H1 (cell line): ENCODE measurements at regions not wholly inside any gene's neighbourhood (a gene's known extent, or its start where the extent isn't known, plus 50 kb on each side); places are given as distances from the start of the nearest gene placed in this dataset.

Source experiments
- CTCF ChIA-PET: fragments of 300-600 bp; sonication (Branson Sonifier 250); formaldehyde crosslinking; loops from one replicate; lab custom pipeline; 2021; ENCODE audit not compliant: partially characterized antibody; lab: Charles Lee
- POLR2A ChIA-PET: fragments of 300-600 bp; sonication (Branson Sonifier 250); formaldehyde crosslinking; loops from one replicate; lab custom pipeline; 2021; ENCODE audit warnings: inconsistent platforms; ENCODE audit not compliant: partially characterized antibody; lab: Charles Lee
- DNase-seq, 2 experiments: peaks; one replicate each; pipeline versions ENCODE4 v3.0.0 to v3.0.0-alpha.2; 2010 to 2022; ENCODE audit warnings: low spot score in 2 of 2, low read depth in 1 of 2, mixed read lengths in 1 of 2
- FAIRE-seq: peaks from 2 replicates; lab custom pipeline; 2011; peaks lifted over from hg19 to GRCh38; lab: Jason Lieb, UNC
- H2AFZ ChIP-seq: 2 replicates; pipeline ENCODE4 v1.8.1; 2012; ENCODE audit warnings: low read length, inconsistent platforms
- H2AK5ac ChIP-seq: 2 replicates; pipeline ENCODE4 v1.6.1; 2013; ENCODE audit warnings: low read depth, low read length
- H2BK120ac ChIP-seq: replicated peaks from 2 replicates; pipeline ENCODE3; 2013; ENCODE audit warnings: low read depth, low read length, inconsistent platforms
- H2BK12ac ChIP-seq: 2 replicates; pipeline ENCODE4 v1.6.1; 2013; ENCODE audit warnings: low read depth, low read length
- H2BK15ac ChIP-seq: 2 replicates; pipeline ENCODE4 v1.6.1; 2013; ENCODE audit warnings: low read length
- H2BK20ac ChIP-seq: 2 replicates; pipeline ENCODE4 v1.6.1; 2013; ENCODE audit warnings: low read length
- H2BK5ac ChIP-seq: 2 replicates; pipeline ENCODE4 v1.6.1; 2013; ENCODE audit warnings: low read depth, low read length
- H3K14ac ChIP-seq: 2 replicates; pipeline ENCODE4 v1.6.1; 2013; ENCODE audit warnings: inconsistent platforms; ENCODE audit not compliant: insufficient read length
- H3K18ac ChIP-seq: 2 replicates; pipeline ENCODE4 v1.6.1; 2013; ENCODE audit warnings: low read length; ENCODE audit errors: extremely low read depth
- H3K23ac ChIP-seq: 2 replicates; pipeline ENCODE4 v1.6.1; 2013; ENCODE audit warnings: inconsistent platforms; ENCODE audit not compliant: insufficient read length
- H3K23me2 ChIP-seq: 2 replicates; pipeline ENCODE4 v1.6.1; 2013; ENCODE audit warnings: low read depth, low read length
- H3K27ac ChIP-seq: 2 replicates; pipeline ENCODE4 v1.6.1; 2011; ENCODE audit warnings: low read depth, low read length, inconsistent platforms
- H3K27me3 ChIP-seq, 4 experiments: replicated peaks in 1 of 4; 1 replicate in 1 of 4; 2 replicates in 3 of 4; pipeline versions ENCODE4 v1.6.1 to v1.8.1; 2011 to 2013; ENCODE audit warnings: low read length in 3 of 4, mild to moderate bottlenecking in 3 of 4, inconsistent platforms in 2 of 4, mixed read lengths in 2 of 4, moderate library complexity in 1 of 4; ENCODE audit not compliant: control insufficient read depth in 3 of 4, insufficient read depth in 3 of 4; ENCODE audit errors: extremely low read depth in 1 of 4
- H3K36me3 ChIP-seq, 4 experiments: 2 replicates each; pipeline versions ENCODE4 v1.6.1 to v1.8.1; 2011 to 2013; ENCODE audit warnings: mild to moderate bottlenecking in 4 of 4, low read length in 3 of 4, moderate library complexity in 2 of 4, control low read depth in 1 of 4, inconsistent platforms in 1 of 4; ENCODE audit not compliant: insufficient read depth in 4 of 4, control insufficient read depth in 2 of 4
- H3K4ac ChIP-seq: replicated peaks from 2 replicates; pipeline ENCODE3; 2013; ENCODE audit warnings: low read length, low read depth, mixed read lengths, inconsistent platforms; ENCODE audit not compliant: insufficient read length
- H3K4me1 ChIP-seq, 4 experiments: replicated peaks in 1 of 4; 1 replicate in 1 of 4; 2 replicates in 3 of 4; pipeline versions ENCODE4 v1.6.1 to v1.8.1; 2011 to 2013; ENCODE audit warnings: low read length in 3 of 4, inconsistent platforms in 2 of 4, mixed read lengths in 1 of 4; ENCODE audit not compliant: insufficient read depth in 4 of 4, control insufficient read depth in 3 of 4
- H3K4me2 ChIP-seq, 2 experiments: 2 replicates each; pipeline versions ENCODE4 v1.6.1 to v1.8.1; 2011 to 2013; ENCODE audit warnings: low read depth in 2 of 2, low read length in 2 of 2, control low read depth in 1 of 2, inconsistent platforms in 1 of 2, mild to moderate bottlenecking in 1 of 2; ENCODE audit not compliant: insufficient read depth in 1 of 2
- H3K4me3 ChIP-seq, 4 experiments: fragments of 200-600, 300-600 bp in 1 of 4; sonication (generic), shearing (Covaris generic), sonication (Bioruptor Twin) in 1 of 4; 2 replicates each; pipeline versions ENCODE4 v1.5.1 to v1.8.1; 2011 to 2016; ENCODE audit warnings: low read length in 4 of 4, low read depth in 3 of 4, control low read depth in 2 of 4, inconsistent platforms in 2 of 4, mild to moderate bottlenecking in 2 of 4, mixed read lengths in 1 of 4, moderate library complexity in 1 of 4; ENCODE audit not compliant: insufficient read depth in 2 of 4; ENCODE audit errors: extremely low read depth in 1 of 4
- H3K56ac ChIP-seq: replicated peaks from 2 replicates; pipeline ENCODE3; 2013; ENCODE audit warnings: low read depth, mild to moderate bottlenecking, mixed read lengths, low read length, inconsistent platforms; ENCODE audit not compliant: insufficient read length
- H3K79me1 ChIP-seq: 2 replicates; pipeline ENCODE4 v1.6.1; 2013; ENCODE audit warnings: low read depth, low read length, control low read depth
- H3K79me2 ChIP-seq, 2 experiments: 2 replicates each; pipeline versions ENCODE4 v1.6.1 to v1.8.1; 2012 to 2013; ENCODE audit warnings: low read length in 2 of 2, mild to moderate bottlenecking in 2 of 2, inconsistent platforms in 1 of 2; ENCODE audit not compliant: insufficient read depth in 2 of 2, control insufficient read depth in 1 of 2
- H3K9ac ChIP-seq, 4 experiments: replicated peaks in 1 of 4; 1 replicate in 1 of 4; 2 replicates in 3 of 4; pipeline versions ENCODE4 v1.6.1 to v1.8.1; 2011 to 2013; ENCODE audit warnings: low read depth in 3 of 4, low read length in 3 of 4, control low read depth in 2 of 4, mild to moderate bottlenecking in 2 of 4, moderate library complexity in 2 of 4, inconsistent platforms in 1 of 4; ENCODE audit errors: extremely low read depth in 1 of 4
- H3K9me3 ChIP-seq, 2 experiments: 2 replicates each; pipeline versions ENCODE4 v1.6.1 to v1.8.1; 2012 to 2013; ENCODE audit warnings: mild to moderate bottlenecking in 2 of 2, moderate library complexity in 2 of 2, control low read depth in 1 of 2, inconsistent platforms in 1 of 2, low read depth in 1 of 2, low read length in 1 of 2, mixed read lengths in 1 of 2; ENCODE audit not compliant: insufficient read depth in 2 of 2
- H4K20me1 ChIP-seq, 2 experiments: replicated peaks in 1 of 2; 2 replicates each; pipeline versions ENCODE3 to v1.8.1; 2011 to 2013; ENCODE audit warnings: inconsistent platforms in 2 of 2, low read length in 2 of 2, mild to moderate bottlenecking in 1 of 2; ENCODE audit not compliant: insufficient read depth in 2 of 2, control insufficient read depth in 1 of 2
- H4K5ac ChIP-seq: 2 replicates; pipeline ENCODE4 v1.6.1; 2013; ENCODE audit warnings: low read length, low read depth, mixed read lengths, inconsistent platforms; ENCODE audit not compliant: insufficient read length
- H4K8ac ChIP-seq: 2 replicates; pipeline ENCODE4 v1.8.0; 2013; ENCODE audit warnings: mild to moderate bottlenecking, moderate library complexity, low read length, inconsistent platforms; ENCODE audit not compliant: insufficient read depth; ENCODE audit errors: extremely low read depth
- H4K91ac ChIP-seq: replicated peaks from 2 replicates; pipeline ENCODE3; 2013; ENCODE audit warnings: low read length, mixed read lengths, inconsistent platforms; ENCODE audit not compliant: insufficient read length
- FOSL1 ChIP-seq: IDR thresholded peaks from 2 replicates; pipeline ENCODE4 v1.6.1; 2011; ENCODE audit warnings: mild to moderate bottlenecking, low read depth, low read length, moderate library complexity; ENCODE audit not compliant: insufficient read depth
- SIX5 ChIP-seq: IDR thresholded peaks from 2 replicates; pipeline ENCODE4 v1.6.1; 2011; ENCODE audit warnings: mild to moderate bottlenecking, low read depth, low read length
- TAF1 ChIP-seq: IDR thresholded peaks from 2 replicates; pipeline ENCODE4 v1.6.1; 2011; ENCODE audit warnings: mild to moderate bottlenecking, low read depth, low read length
- TCF12 ChIP-seq: IDR thresholded peaks from 2 replicates; pipeline ENCODE4 v1.6.1; 2011; ENCODE audit warnings: low read depth, mild to moderate bottlenecking, low read length
- WGBS, 2 experiments: shearing (Covaris generic) in 1 of 2; methylation state at CpG; one replicate each; pipeline versions ENCODE4 v1.1.6 to v1.1.7; 2013 to 2015; ENCODE audit warnings: low lambda C conversion rate in 2 of 2, mixed read lengths in 2 of 2, inconsistent platforms in 1 of 2, low coverage in 1 of 2, missing lambda C conversion rate in 1 of 2; ENCODE audit not compliant: insufficient replicate concordance in 2 of 2, insufficient coverage in 1 of 2, insufficient read length in 1 of 2; ENCODE audit errors: extremely low coverage in 1 of 2, missing lambda C conversion rate in 1 of 2; 5-methylcytosine and 5-hydroxymethylcytosine counted together

DNA sequence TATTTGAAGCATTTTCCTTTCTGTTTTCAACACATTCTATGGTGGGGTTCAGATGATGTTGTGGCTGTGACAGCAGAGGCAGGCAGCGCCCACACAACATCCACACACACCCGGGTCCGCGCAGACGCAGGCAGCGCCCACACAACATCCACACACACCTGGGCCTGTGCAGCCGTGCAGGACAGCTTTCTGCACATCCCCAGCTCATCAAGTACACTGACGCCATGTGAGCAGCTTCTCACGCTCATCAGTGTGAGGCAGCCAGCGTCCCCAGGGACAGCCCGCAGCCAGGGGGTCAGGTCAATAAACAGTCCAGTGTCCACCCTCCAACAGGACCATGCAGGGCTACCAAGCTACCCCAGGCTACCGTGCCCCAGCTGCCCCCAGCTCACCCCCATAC lies 272.8 kb upstream of the TCERG1L start:
- H2BK15ac ChIP-seq: no peak overlapping the region
- H3K23me2 ChIP-seq: no peaks in the 10 kb centered on the region
- no peak overlapping the region for H3K14ac ChIP-seq
- no peak overlapping the region for H2BK5ac ChIP-seq
- H3K27me3 ChIP-seq: no peaks in the 10 kb centered on the region
- no peaks in the 10 kb centered on the region for H4K20me1 ChIP-seq
- no peak overlapping the region for H4K91ac ChIP-seq
- no peak overlapping the region for H4K5ac ChIP-seq
- no peaks in the 10 kb centered on the region for H3K79me1 ChIP-seq
- H4K8ac ChIP-seq: no peak overlapping the region
- no peaks in the 10 kb centered on the region; a peak in 1 of 4 replicates for H3K9me3 ChIP-seq
- no peak for TF ChIP-seq TAF1
- no peak for TF ChIP-seq TCF12
- TF ChIP-seq FOSL1: no peak
- no peak for TF ChIP-seq SIX5
- H3K79me2 ChIP-seq: no peaks in the 10 kb centered on the region
- ChIA-PET CTCF (interaction anchor here (2.0 kb wide), 1 partner anchor 14 kb away, joined by 14 read pairs; no protein-coding TSS in a partner anchor), POLR2A (interaction anchor here (0.6 kb wide), 1 partner anchor 18 kb away, joined by 3 read pairs; no protein-coding TSS in a partner anchor)
- no peak overlapping the region for H2BK20ac ChIP-seq
- H3K4me2 ChIP-seq: no peak overlapping the region
- no peak overlapping the region for H3K4me3 ChIP-seq
- H2AFZ ChIP-seq: no peak overlapping the region
- no peaks in the 10 kb centered on the region for H3K4me1 ChIP-seq
- H2BK12ac ChIP-seq: no peak overlapping the region
- H3K56ac ChIP-seq: no peak overlapping the region
- no peak overlapping the region for H3K23ac ChIP-seq
- no peak overlapping the region for H3K4ac ChIP-seq
- 82% methylated on average over 12 of the region's 12 CpGs; no CpG with 5 or more reads in 1 of the 2 experiments for WGBS, 2 experiments
- no peak overlapping the region for H3K9ac ChIP-seq
- H3K27ac ChIP-seq: no peak overlapping the region
- H2BK120ac ChIP-seq: no peak overlapping the region
- FAIRE-seq (no peak), DNase-seq (no peak)
- H3K18ac ChIP-seq: no peak overlapping the region
- H3K36me3 ChIP-seq: no peaks in the 10 kb centered on the region
- no peak overlapping the region for H2AK5ac ChIP-seq
